HepG2 (cell line): ENCODE measurements at regions not wholly inside any gene's neighbourhood (a gene's known extent, or its start where the extent isn't known, plus 50 kb on each side); places are given as distances from the start of the nearest gene placed in this dataset.

ENCODE experiments used
- ATAC-seq: fragments of 200-7000 bp; cut with Tn5 transposase; 3 replicates; pipeline ENCODE4 v1.9.1; 2020; ENCODE audit warnings: mild to moderate bottlenecking, moderate library complexity
- BruUV-seq: library from RNA; stranded (reverse); fragments of 400-500 nt; replicated peaks from 2 replicates; lab custom pipeline; 2021; lab: Mats Ljungman, UMichigan
- CTCF ChIA-PET: fragments of 300-600 bp; formaldehyde crosslinking; extraction: SDS; loops from one replicate; lab custom pipeline; 2021; ENCODE audit warnings: low total read pairs, inconsistent platforms, low intra/inter-chr PET ratio; lab: Yijun Ruan, JAX
- POLR2A ChIA-PET: fragments of 350-600 bp; sonication (Branson Sonifier 250); formaldehyde crosslinking; loops from one replicate; lab custom pipeline; 2020; ENCODE audit warnings: antibody characterized with exemption, inconsistent platforms; lab: Yijun Ruan, JAX
- DNase-seq: peaks from one replicate; pipeline ENCODE4 v3.0.0-alpha.2; 2015; ENCODE audit warnings: low spot score
- FAIRE-seq: peaks from 3 replicates; lab custom pipeline; 2011; peaks lifted over from hg19 to GRCh38; lab: Jason Lieb, UNC
- H2AFZ ChIP-seq: one replicate; pipeline ENCODE4 v1.6.1; 2011; ENCODE audit warnings: low read length, inconsistent platforms
- H3K27ac ChIP-seq: fragments of 300-600 bp; 3 replicates; pipeline ENCODE4 v1.8.0; 2011; ENCODE audit warnings: mixed run types, mild to moderate bottlenecking, mixed read lengths, low read length, inconsistent platforms; ENCODE audit not compliant: insufficient read depth; ENCODE audit errors: extremely low read length
- H3K27me3 ChIP-seq, 2 experiments: fragments of 200-600 bp in 1 of 2; 2 replicates in 1 of 2; 3 replicates in 1 of 2; pipeline versions ENCODE4 v1.6.0 to v1.8.0; 2011; ENCODE audit warnings: low read length in 2 of 2, mild to moderate bottlenecking in 2 of 2, moderate library complexity in 2 of 2, inconsistent platforms in 1 of 2; ENCODE audit not compliant: insufficient read depth in 2 of 2, control insufficient read depth in 1 of 2
- H3K36me3 ChIP-seq, 2 experiments: fragments of 200-600 bp in 1 of 2; replicated peaks in 1 of 2; 2 replicates in 1 of 2; 3 replicates in 1 of 2; pipeline versions ENCODE4 v1.5.1 to v1.8.0; 2011; ENCODE audit warnings: low read length in 2 of 2, inconsistent platforms in 1 of 2; ENCODE audit not compliant: insufficient read depth in 2 of 2, control insufficient read depth in 1 of 2
- H3K4me1 ChIP-seq: 2 replicates; pipeline ENCODE4 v1.5.1; 2012; ENCODE audit warnings: low read length, inconsistent platforms; ENCODE audit not compliant: insufficient read depth
- H3K4me2 ChIP-seq: 2 replicates; pipeline ENCODE4 v1.6.0; 2011; ENCODE audit warnings: low read depth, low read length, inconsistent platforms
- H3K4me3 ChIP-seq, 3 experiments: fragments of 200-600 bp in 1 of 3; sonication (generic), shearing (Covaris generic) in 1 of 3; replicated peaks in 1 of 3; 2 replicates each; pipeline ENCODE4 v1.5.1; 2011 to 2016; ENCODE audit warnings: low read length in 3 of 3, inconsistent platforms in 2 of 3, low read depth in 2 of 3, mild to moderate bottlenecking in 2 of 3, control low read depth in 1 of 3, mixed read lengths in 1 of 3; ENCODE audit not compliant: insufficient read depth in 1 of 3
- H3K79me2 ChIP-seq: one replicate; pipeline ENCODE4 v1.6.1; 2011; ENCODE audit warnings: low read length, inconsistent platforms; ENCODE audit not compliant: insufficient read depth
- H3K9ac ChIP-seq: 2 replicates; pipeline ENCODE4 v1.6.0; 2011; ENCODE audit warnings: mild to moderate bottlenecking, low read depth, low read length, inconsistent platforms; ENCODE audit not compliant: insufficient read depth
- H3K9me3 ChIP-seq: 2 replicates; pipeline ENCODE4 v1.5.1; 2012; ENCODE audit warnings: mild to moderate bottlenecking, low read length
- H4K20me1 ChIP-seq: 2 replicates; pipeline ENCODE4 v1.6.0; 2011; ENCODE audit warnings: inconsistent platforms, mild to moderate bottlenecking, low read length, moderate library complexity; ENCODE audit not compliant: insufficient read depth
- DR1 ChIP-seq: sonication (generic); formaldehyde crosslinking; IDR thresholded peaks from 2 replicates; pipeline ENCODE4 v1.8.0; 2021; ENCODE audit warnings: mild to moderate bottlenecking, missing genetic modification reagents, inconsistent platforms
- FOXP1 ChIP-seq, 2 experiments: fragments of 450-650 bp in 1 of 2; IDR thresholded peaks; 2 replicates each; pipeline ENCODE4 v1.6.1; 2017 to 2018; ENCODE audit warnings: antibody characterized with exemption in 1 of 2
- GMEB2 ChIP-seq: IDR thresholded peaks from 2 replicates; pipeline ENCODE4 v1.6.1; 2016; ENCODE audit warnings: missing biosample characterization, missing genetic modification reagents, low read depth
- POLR2G ChIP-seq: fragments of 200-400 bp; formaldehyde crosslinking; IDR thresholded peaks from 2 replicates; pipeline ENCODE4 v1.6.1; 2018; ENCODE audit warnings: mild to moderate bottlenecking, low read depth, low read length, moderate library complexity
- TGIF2 ChIP-seq: IDR thresholded peaks from 2 replicates; pipeline ENCODE4 v1.6.1; 2016; ENCODE audit warnings: control low read depth, missing compliant biosample characterization
- ZBTB46 ChIP-seq: sonication (generic); formaldehyde crosslinking; IDR thresholded peaks from 2 replicates; pipeline ENCODE4 v1.4.0; 2020; ENCODE audit warnings: mild to moderate bottlenecking, missing genetic modification reagents, borderline replicate concordance
- ZNF33A ChIP-seq: sonication (generic); formaldehyde crosslinking; IDR thresholded peaks from 2 replicates; pipeline ENCODE4 v1.5.1; 2020; ENCODE audit warnings: missing genetic modification reagents, mild to moderate bottlenecking, moderate library complexity, borderline replicate concordance
- ZNF446 ChIP-seq: sonication (generic); formaldehyde crosslinking; IDR thresholded peaks from 2 replicates; pipeline ENCODE4 v1.5.0; 2020; ENCODE audit warnings: mild to moderate bottlenecking, missing genetic modification reagents
- ZNF572 ChIP-seq: sonication (generic); formaldehyde crosslinking; IDR thresholded peaks from 2 replicates; pipeline ENCODE4 v1.5.1; 2020; ENCODE audit warnings: mild to moderate bottlenecking, missing genetic modification reagents
- ZNF598 ChIP-seq: sonication (generic); formaldehyde crosslinking; IDR thresholded peaks from 2 replicates; pipeline ENCODE4 v1.5.1; 2020; ENCODE audit warnings: mild to moderate bottlenecking, missing genetic modification reagents, borderline replicate concordance
- ZNF792 ChIP-seq: IDR thresholded peaks from 2 replicates; pipeline ENCODE4 v1.6.1; 2016
- WGBS: methylation state at CpG from one replicate; pipeline ENCODE4 v1.1.6; 2017; ENCODE audit warnings: low lambda C conversion rate; 5-methylcytosine and 5-hydroxymethylcytosine counted together
- in situ Hi-C: cut with HindIII; loops from 2 replicates; pipeline ENCODE4 v1.10.0; 2017; ENCODE audit warnings: low pct_unique_long_range_greater_than_20kb; ENCODE audit not compliant: extremely low pct_ligation_motif_present
- intact Hi-C: fragments of 100-400 bp; cut with micrococcal nuclease; formaldehyde crosslinking; loops from one replicate; pipeline ENCODE4 v1.10.0; 2022; ENCODE audit not compliant: unreplicated experiment

GRCh38 chr6:137706083-137706750, 160.8 kb upstream of the TNFAIP3 start:
- no TSS peak for BruUV-seq
- WGBS = 26% methylated on average over 10 of the region's 10 CpGs
- no peaks in the 10 kb centered on the region for H3K27me3 ChIP-seq
- no peaks in the 10 kb centered on the region for H3K36me3 ChIP-seq
- peak overlapping the region; percentile 52 for H3K4me2 ChIP-seq
- peak overlapping the region in 2 of 3 experiments; percentile 14 to 17; a peak in 2 of 6 replicates for H3K4me3 ChIP-seq
- H3K9me3 ChIP-seq = 0 out of 2 replicates have a peak, but pooled peaks cover 4% of the 10 kb centered on the region
- no peak for ATAC-seq
- in situ Hi-C loops (loop anchor here (5.0 to 10.0 kb wide), 4 partner anchors 101 to 399 kb away; partner anchors contain the start of genes PERP and TNFAIP3), intact Hi-C loops (loop anchor here (5.0 to 10.0 kb wide), 2 partner anchors 351 to 434 kb away; no protein-coding TSS in a partner anchor)
- DNase-seq = no peak
- ChIA-PET CTCF (interaction anchor here (0.9 to 5.2 kb wide), 5 partner anchors 161 to 301 kb away, joined by 5 to 102 read pairs (median 29); partner anchors contain the start of gene TNFAIP3), POLR2A (interaction anchor here (1.0 to 1.6 kb wide), 5 partner anchors 9 to 239 kb away, joined by 3 to 11 read pairs (median 3); partner anchors contain the start of gene TNFAIP3)
- H3K9ac ChIP-seq = peak overlapping the region; percentile 48
- peak overlapping the region; percentile 10 for H2AFZ ChIP-seq
- peak overlapping the region; percentile 62 for H3K27ac ChIP-seq
- H4K20me1 ChIP-seq = no peaks in the 10 kb centered on the region
- FAIRE-seq = no peak
- peaks cover 89% of the 10 kb centered on the region for H3K4me1 ChIP-seq
- H3K79me2 ChIP-seq = no peaks in the 10 kb centered on the region
- TF ChIP-seq ZNF792 (CRISPR knock-in tag) (no peak), ZNF33A (CRISPR knock-in tag) (no peak), FOXP1 (IDR thresholded peaks at IDR 0.05) (no peak), FOXP1 (CRISPR knock-in tag; IDR thresholded peaks at IDR 0.05) (peak; percentile 29; the same call in 1 of the 2 replicates), TGIF2 (CRISPR knock-in tag) (peak; percentile 30; the same call in 1 of the 2 replicates), DR1 (CRISPR knock-in tag) (no peak), ZNF598 (no peak), GMEB2 (CRISPR knock-in tag) (no peak), ZNF446 (CRISPR knock-in tag) (no peak), POLR2G (no peak), ZNF572 (no peak), ZBTB46 (CRISPR knock-in tag) (no peak)
